DOHH2 (cell line): ENCODE measurements at regions not wholly inside any gene's neighbourhood (a gene's known extent, or its start where the extent isn't known, plus 50 kb on each side); places are given as distances from the start of the nearest gene placed in this dataset.

Experiments used
- H3F3A ChIP-seq: fragments of 200-600 bp; sonication (generic), shearing (Covaris generic); 2 replicates; pipeline ENCODE4 v1.6.0; 2016; ENCODE audit warnings: antibody characterized with exemption, mild to moderate bottlenecking; ENCODE audit not compliant: control insufficient read depth, insufficient read depth
- H3K27ac ChIP-seq: fragments of 200-600 bp; sonication (generic); 2 replicates; pipeline ENCODE4 v1.5.1; 2014; ENCODE audit warnings: low read depth, mild to moderate bottlenecking, low read length, moderate library complexity
- H3K27me3 ChIP-seq: fragments of 200-600 bp; sonication (generic); 2 replicates; pipeline ENCODE4 v1.6.1; 2014; ENCODE audit warnings: mild to moderate bottlenecking, low read length, mixed read lengths; ENCODE audit not compliant: control insufficient read depth
- H3K36me3 ChIP-seq: fragments of 200-600 bp; sonication (generic); 2 replicates; pipeline ENCODE4 v1.6.1; 2014; ENCODE audit warnings: mild to moderate bottlenecking, low read length, moderate library complexity, mixed read lengths; ENCODE audit not compliant: control insufficient read depth
- H3K4me1 ChIP-seq: fragments of 200-600 bp; sonication (generic); 2 replicates; pipeline ENCODE4 v1.6.1; 2014; ENCODE audit warnings: mild to moderate bottlenecking, low read length, mixed read lengths; ENCODE audit not compliant: control insufficient read depth
- H3K4me2 ChIP-seq: fragments of 200-600 bp; sonication (generic); 2 replicates; pipeline ENCODE4 v1.6.0; 2014; ENCODE audit warnings: mild to moderate bottlenecking, low read length, moderate library complexity
- H3K4me3 ChIP-seq: fragments of 200-600 bp; sonication (generic); 2 replicates; pipeline ENCODE4 v1.5.1; 2014; ENCODE audit warnings: mild to moderate bottlenecking, low read length, mixed read lengths
- H3K79me2 ChIP-seq: fragments of 200-600 bp; sonication (generic); 2 replicates; pipeline ENCODE4 v1.6.1; 2014; ENCODE audit warnings: mild to moderate bottlenecking, low read length, mixed read lengths; ENCODE audit not compliant: control insufficient read depth
- H3K9me2 ChIP-seq: fragments of 200-600 bp; sonication (generic); replicated peaks from 2 replicates; pipeline ENCODE4 v1.6.1; 2014; ENCODE audit warnings: mild to moderate bottlenecking, low read length, mixed read lengths; ENCODE audit not compliant: control insufficient read depth
- H3K9me3 ChIP-seq: fragments of 200-600 bp; sonication (generic); 2 replicates; pipeline ENCODE4 v1.6.1; 2014; ENCODE audit warnings: antibody characterized with exemption, low read length, mixed read lengths; ENCODE audit not compliant: control insufficient read depth, insufficient read depth
- H4K20me1 ChIP-seq: fragments of 200-600 bp; sonication (generic); 2 replicates; pipeline ENCODE4 v1.6.0; 2014; ENCODE audit warnings: low read depth, mild to moderate bottlenecking, antibody characterized with exemption, low read length, moderate library complexity; ENCODE audit not compliant: control insufficient read depth, insufficient read depth
- EZH2phosphoT487 ChIP-seq: fragments of 200-600 bp; sonication (generic); IDR thresholded peaks from 2 replicates; pipeline ENCODE4 v1.6.1; 2017; ENCODE audit warnings: borderline replicate concordance, mild to moderate bottlenecking, antibody characterized with exemption, low read length, moderate library complexity, mixed read lengths
- TF ChIP-seq, protein P1 (sequence below): fragments of 200-600 bp; sonication (generic); IDR thresholded peaks from one replicate; pipeline ENCODE4 v1.5.1; 2014; ENCODE audit warnings: antibody characterized with exemption, mild to moderate bottlenecking, low read depth, low read length; ENCODE audit not compliant: poor library complexity, severe bottlenecking

DNA sequence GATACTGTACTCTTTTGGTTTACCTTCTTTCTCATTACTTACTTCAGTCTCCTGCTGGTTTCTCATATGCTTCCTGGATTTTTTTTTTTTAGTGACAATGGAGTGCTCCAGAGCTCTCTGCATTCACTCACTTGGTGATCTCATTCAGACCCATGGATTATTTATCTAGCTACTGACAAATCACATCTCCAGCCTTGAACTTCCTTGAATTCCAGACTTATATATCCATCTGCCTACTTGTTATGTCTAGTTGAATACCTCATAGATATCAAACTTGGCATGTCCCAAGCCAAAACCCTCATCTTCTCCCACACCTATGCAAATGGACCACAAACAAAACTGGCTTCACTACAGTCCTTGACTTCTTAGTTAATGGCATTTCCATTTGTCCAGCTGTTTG, 234.7 kb upstream of the ZPLD1 start:
- Histone ChIP-seq H3K36me3 (no peaks in the 10 kb centered on the region), H3K27me3 (no peaks in the 10 kb centered on the region), H3F3A (no peaks in the 10 kb centered on the region), H3K9me3 (no peaks in the 10 kb centered on the region), H3K4me3 (no peak overlapping the region), H3K9me2 (no peaks in the 10 kb centered on the region), H4K20me1 (no peaks in the 10 kb centered on the region), H3K4me2 (no peak overlapping the region), H3K27ac (no peak overlapping the region), H3K79me2 (no peaks in the 10 kb centered on the region), H3K4me1 (no peaks in the 10 kb centered on the region)
- TF ChIP-seq EZH2phosphoT487, result no peak
- TF ChIP-seq, protein P1, sequence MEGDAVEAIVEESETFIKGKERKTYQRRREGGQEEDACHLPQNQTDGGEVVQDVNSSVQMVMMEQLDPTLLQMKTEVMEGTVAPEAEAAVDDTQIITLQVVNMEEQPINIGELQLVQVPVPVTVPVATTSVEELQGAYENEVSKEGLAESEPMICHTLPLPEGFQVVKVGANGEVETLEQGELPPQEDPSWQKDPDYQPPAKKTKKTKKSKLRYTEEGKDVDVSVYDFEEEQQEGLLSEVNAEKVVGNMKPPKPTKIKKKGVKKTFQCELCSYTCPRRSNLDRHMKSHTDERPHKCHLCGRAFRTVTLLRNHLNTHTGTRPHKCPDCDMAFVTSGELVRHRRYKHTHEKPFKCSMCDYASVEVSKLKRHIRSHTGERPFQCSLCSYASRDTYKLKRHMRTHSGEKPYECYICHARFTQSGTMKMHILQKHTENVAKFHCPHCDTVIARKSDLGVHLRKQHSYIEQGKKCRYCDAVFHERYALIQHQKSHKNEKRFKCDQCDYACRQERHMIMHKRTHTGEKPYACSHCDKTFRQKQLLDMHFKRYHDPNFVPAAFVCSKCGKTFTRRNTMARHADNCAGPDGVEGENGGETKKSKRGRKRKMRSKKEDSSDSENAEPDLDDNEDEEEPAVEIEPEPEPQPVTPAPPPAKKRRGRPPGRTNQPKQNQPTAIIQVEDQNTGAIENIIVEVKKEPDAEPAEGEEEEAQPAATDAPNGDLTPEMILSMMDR, result no peak

GRCh38 chr3:102200560-102200959, 234.3 kb upstream of the ZPLD1 start:
- H3K27ac ChIP-seq, result no peak overlapping the region
- H3K9me2 ChIP-seq, result no peaks in the 10 kb centered on the region
- no peaks in the 10 kb centered on the region for H3K4me1 ChIP-seq

GRCh38 chr3:102205647-102206046, 229.2 kb upstream of the ZPLD1 start:
- H4K20me1 ChIP-seq, result no peaks in the 10 kb centered on the region
- H3K4me1 ChIP-seq, result no peaks in the 10 kb centered on the region
- no peak overlapping the region for H3K4me2 ChIP-seq
- H3K36me3 ChIP-seq, result no peaks in the 10 kb centered on the region
- no peaks in the 10 kb centered on the region; the same call in 1 of the 2 replicates for H3K9me2 ChIP-seq
- no peaks in the 10 kb centered on the region for H3K79me2 ChIP-seq
- no peaks in the 10 kb centered on the region for H3F3A ChIP-seq
- TF ChIP-seq, protein P1, result no peak
- no peak for TF ChIP-seq EZH2phosphoT487
- no peak overlapping the region for H3K27ac ChIP-seq
- H3K27me3 ChIP-seq, result no peaks in the 10 kb centered on the region
- H3K9me3 ChIP-seq, result peaks cover 3% of the 10 kb centered on the region; the same call in 1 of the 2 replicates
- no peak overlapping the region for H3K4me3 ChIP-seq

More at GRCh38 chr3:102200560-102200959, 234.3 kb upstream of the ZPLD1 start:
- TF ChIP-seq EZH2phosphoT487, result no peak
- TF ChIP-seq, protein P1, result no peak
- H3K79me2 ChIP-seq, result no peaks in the 10 kb centered on the region
- no peak overlapping the region for H3K4me2 ChIP-seq
- no peak overlapping the region for H3K4me3 ChIP-seq
- H4K20me1 ChIP-seq, result no peaks in the 10 kb centered on the region
- H3F3A ChIP-seq, result no peaks in the 10 kb centered on the region
- H3K9me3 ChIP-seq, result no peaks in the 10 kb centered on the region
- no peaks in the 10 kb centered on the region for H3K36me3 ChIP-seq
- H3K27me3 ChIP-seq, result no peaks in the 10 kb centered on the region
